ENCODE measurements at regions not wholly inside any gene's neighbourhood (a gene's known extent, or its start where the extent isn't known, plus 50 kb on each side); places are given as distances from the start of the nearest gene placed in this dataset.

DNA sequence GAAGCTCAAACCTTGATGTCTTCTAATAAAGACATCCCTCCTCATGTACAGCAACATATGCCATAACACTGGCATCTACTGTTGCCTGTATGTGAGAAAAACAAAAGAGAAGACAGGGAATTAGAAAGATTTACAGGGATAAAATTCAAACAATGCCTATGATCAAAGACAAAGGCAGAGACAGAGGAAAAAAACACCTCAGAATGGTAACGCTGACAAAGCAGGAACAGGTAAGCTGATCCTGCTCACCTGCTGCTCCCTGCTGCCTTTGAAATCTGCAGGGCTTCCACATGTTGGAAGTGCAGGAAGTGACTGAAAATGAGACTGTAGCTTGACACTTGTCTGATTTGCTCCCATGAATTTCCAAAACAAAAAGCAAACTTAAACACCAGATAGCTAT lies 90.2 kb upstream of the DNAJC10 start:
- Histone ChIP-seq H3K4me3 (no peak overlapping the region), H3K36me3 (ENCODE audit: control insufficient read depth, insufficient read depth, low read length) (no peaks in the 10 kb centered on the region), H3K4me1 (replicated peaks in 1 of 2; ENCODE audit: control insufficient read depth in 2 of 2, insufficient read depth in 2 of 2, low read length in 2 of 2) (no peaks in the 10 kb centered on the region), H3K4me2 (ENCODE audit: insufficient read depth, low read length) (no peak overlapping the region), H3K9me1 (ENCODE audit: control insufficient read depth, insufficient read depth, low read length) (no peaks in the 10 kb centered on the region), H3K27ac (ENCODE audit: extremely low read depth, low read depth, low read length) (no peak overlapping the region), H3K27me3 (ENCODE audit: control insufficient read depth in 2 of 2, insufficient read depth in 2 of 2, low read length in 2 of 2) (no peaks in the 10 kb centered on the region), H3K79me2 (ENCODE audit: control insufficient read depth, insufficient read depth, low read length) (no peaks in the 10 kb centered on the region), H3K9ac (ENCODE audit: insufficient read depth in 1 of 2, low read depth in 2 of 2, low read length in 2 of 2) (no peak overlapping the region), H2AFZ (ENCODE audit: low read depth, low read length) (no peak overlapping the region; the same call in 1 of the 2 replicates), H4K20me1 (replicated peaks; ENCODE audit: control insufficient read depth, insufficient read depth, low read length) (no peaks in the 10 kb centered on the region), H3K9me3 (replicated peaks; ENCODE audit: control insufficient read depth, insufficient read depth, low read depth, low read length) (no peaks in the 10 kb centered on the region)
- TF ChIP-seq KAT2B (IDR thresholded peaks at IDR 0.05; ENCODE audit: low read depth, low read length) (no peak), ZNF644 (tag; IDR thresholded peaks at IDR 0.05; ENCODE audit: low read depth) (no peak), E2F4 (CRISPR knock-in tag; IDR thresholded peaks at IDR 0.05; ENCODE audit: low read depth) (no peak), PHB2 (IDR thresholded peaks at IDR 0.05; ENCODE audit: low read depth) (no peak), XRCC5 (IDR thresholded peaks at IDR 0.05; ENCODE audit: low read depth, low read length) (no peak), SIN3B (IDR thresholded peaks at IDR 0.05; ENCODE audit: low read depth) (no peak), CHD2 (IDR thresholded peaks at IDR 0.05; ENCODE audit: low read depth, low read length) (no peak)
- TF ChIP-seq, protein P1, sequence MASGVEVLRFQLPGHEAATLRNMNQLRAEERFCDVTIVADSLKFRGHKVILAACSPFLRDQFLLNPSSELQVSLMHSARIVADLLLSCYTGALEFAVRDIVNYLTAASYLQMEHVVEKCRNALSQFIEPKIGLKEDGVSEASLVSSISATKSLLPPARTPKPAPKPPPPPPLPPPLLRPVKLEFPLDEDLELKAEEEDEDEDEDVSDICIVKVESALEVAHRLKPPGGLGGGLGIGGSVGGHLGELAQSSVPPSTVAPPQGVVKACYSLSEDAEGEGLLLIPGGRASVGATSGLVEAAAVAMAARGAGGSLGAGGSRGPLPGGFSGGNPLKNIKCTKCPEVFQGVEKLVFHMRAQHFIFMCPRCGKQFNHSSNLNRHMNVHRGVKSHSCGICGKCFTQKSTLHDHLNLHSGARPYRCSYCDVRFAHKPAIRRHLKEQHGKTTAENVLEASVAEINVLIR (CRISPR knock-in tag; IDR thresholded peaks at IDR 0.05) = no peak
- TF ChIP-seq, protein P2, sequence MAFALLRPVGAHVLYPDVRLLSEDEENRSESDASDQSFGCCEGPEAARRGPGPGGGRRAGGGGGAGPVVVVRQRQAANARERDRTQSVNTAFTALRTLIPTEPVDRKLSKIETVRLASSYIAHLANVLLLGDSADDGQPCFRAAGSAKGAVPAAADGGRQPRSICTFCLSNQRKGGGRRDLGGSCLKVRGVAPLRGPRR (CRISPR knock-in tag; IDR thresholded peaks at IDR 0.05) = no peak
- TF ChIP-seq, protein P3, sequence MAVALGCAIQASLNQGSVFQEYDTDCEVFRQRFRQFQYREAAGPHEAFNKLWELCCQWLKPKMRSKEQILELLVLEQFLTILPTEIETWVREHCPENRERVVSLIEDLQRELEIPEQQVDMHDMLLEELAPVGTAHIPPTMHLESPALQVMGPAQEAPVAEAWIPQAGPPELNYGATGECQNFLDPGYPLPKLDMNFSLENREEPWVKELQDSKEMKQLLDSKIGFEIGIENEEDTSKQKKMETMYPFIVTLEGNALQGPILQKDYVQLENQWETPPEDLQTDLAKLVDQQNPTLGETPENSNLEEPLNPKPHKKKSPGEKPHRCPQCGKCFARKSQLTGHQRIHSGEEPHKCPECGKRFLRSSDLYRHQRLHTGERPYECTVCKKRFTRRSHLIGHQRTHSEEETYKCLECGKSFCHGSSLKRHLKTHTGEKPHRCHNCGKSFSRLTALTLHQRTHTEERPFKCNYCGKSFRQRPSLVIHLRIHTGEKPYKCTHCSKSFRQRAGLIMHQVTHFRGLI (CRISPR knock-in tag; IDR thresholded peaks at IDR 0.05) = no peak
- intact Hi-C loops (cut with micrococcal nuclease) (no loop called here), in situ Hi-C loops (cut with MboI) (no loop called here)
- FAIRE-seq (peak; percentile 44), DNase-seq (ENCODE audit: extremely low read depth in 1 of 4, low spot score in 3 of 4) (no peak), ATAC-seq (no peak)
- ChIA-PET POLR2A (no interaction called here), CTCF (ENCODE audit: low intra/inter-chr PET ratio) (interaction anchor here (0.7 kb wide), 1 partner anchor 13 kb away, joined by 3 read pairs; no protein-coding TSS in a partner anchor)
- BruUV-seq (replicated peaks) = no TSS peak
- 9% methylated on average over 1 of the region's 1 CpG for WGBS (ENCODE audit: insufficient coverage, low coverage, missing lambda C conversion rate)

All from K562 (cell line).